K562 (cell line): ENCODE measurements at regions not wholly inside any gene's neighbourhood (a gene's known extent, or its start where the extent isn't known, plus 50 kb on each side); places are given as distances from the start of the nearest gene placed in this dataset.

ENCODE experiments used
- ATAC-seq: fragments of 200-7000 bp; cut with Tn5 transposase; 3 replicates; pipeline ENCODE4 v1.9.1; 2020; ENCODE audit warnings: moderate library complexity
- BruUV-seq: library from RNA; stranded (reverse); fragments of 400-500 nt; replicated peaks from 2 replicates; lab custom pipeline; 2021; lab: Mats Ljungman, UMichigan
- CTCF ChIA-PET: fragments of 300-600 bp; formaldehyde crosslinking; extraction: SDS; loops from one replicate; lab custom pipeline; 2021; ENCODE audit warnings: low intra/inter-chr PET ratio; lab: Yijun Ruan, JAX
- POLR2A ChIA-PET: fragments of 300-600, 350-650 bp; sonication (Branson Sonifier 250); formaldehyde crosslinking; extraction: SDS; loops from one replicate; lab custom pipeline; 2021; ENCODE audit warnings: antibody characterized with exemption, inconsistent platforms; lab: Yijun Ruan, JAX
- DNase-seq, 4 experiments: peaks; one replicate each; pipeline versions ENCODE4 v3.0.0 to v3.0.0-alpha.2; 2011 to 2018; ENCODE audit warnings: low spot score in 3 of 4, mixed read lengths in 3 of 4; ENCODE audit errors: extremely low read depth in 1 of 4
- FAIRE-seq: peaks from 2 replicates; lab custom pipeline; 2011; peaks lifted over from hg19 to GRCh38; lab: Jason Lieb, UNC
- H2AFZ ChIP-seq: 2 replicates; pipeline ENCODE4 v1.6.0; 2011; ENCODE audit warnings: low read depth, low read length, control low read depth, inconsistent platforms
- H3K27ac ChIP-seq: fragments of 200-600 bp; 3 replicates; pipeline ENCODE4 v1.8.0; 2011; ENCODE audit warnings: low read depth, mild to moderate bottlenecking, control low read depth, inconsistent platforms, low read length, moderate library complexity, mixed read lengths; ENCODE audit errors: extremely low read depth
- H3K27me3 ChIP-seq, 2 experiments: fragments of 300-600 bp in 1 of 2; 2 replicates in 1 of 2; 3 replicates in 1 of 2; pipeline versions ENCODE4 v1.6.0 to v1.8.0; 2011; ENCODE audit warnings: inconsistent platforms in 2 of 2, low read length in 2 of 2, mild to moderate bottlenecking in 1 of 2, mixed read lengths in 1 of 2, moderate library complexity in 1 of 2; ENCODE audit not compliant: control insufficient read depth in 2 of 2, insufficient read depth in 2 of 2
- H3K36me3 ChIP-seq: fragments of 300-600 bp; 3 replicates; pipeline ENCODE4 v1.8.0; 2011; ENCODE audit warnings: mild to moderate bottlenecking, low read length, inconsistent platforms; ENCODE audit not compliant: control insufficient read depth, insufficient read depth
- H3K4me1 ChIP-seq, 2 experiments: fragments of 200-600 bp in 1 of 2; replicated peaks in 1 of 2; 2 replicates in 1 of 2; 3 replicates in 1 of 2; pipeline versions ENCODE4 v1.5.1 to v1.8.0; 2011; ENCODE audit warnings: inconsistent platforms in 2 of 2, low read length in 2 of 2, mild to moderate bottlenecking in 1 of 2, mixed read lengths in 1 of 2, moderate library complexity in 1 of 2; ENCODE audit not compliant: control insufficient read depth in 2 of 2, insufficient read depth in 2 of 2
- H3K4me2 ChIP-seq: 2 replicates; pipeline ENCODE4 v1.6.1; 2011; ENCODE audit warnings: low read length, control low read depth, inconsistent platforms, mixed read lengths; ENCODE audit not compliant: insufficient read depth
- H3K4me3 ChIP-seq: fragments of 200-600 bp; sonication (generic), shearing (Covaris generic); 2 replicates; pipeline ENCODE4 v1.5.1; 2016; ENCODE audit warnings: control low read depth, inconsistent platforms
- H3K79me2 ChIP-seq: fragments of 200-600 bp; 3 replicates; pipeline ENCODE4 v1.8.0; 2011; ENCODE audit warnings: low read length, inconsistent platforms; ENCODE audit not compliant: control insufficient read depth, insufficient read depth
- H3K9ac ChIP-seq, 2 experiments: 2 replicates each; pipeline versions ENCODE4 v1.6.0 to v1.6.1; 2011; ENCODE audit warnings: low read depth in 2 of 2, low read length in 2 of 2, control low read depth in 1 of 2, inconsistent platforms in 1 of 2, mild to moderate bottlenecking in 1 of 2, mixed read lengths in 1 of 2; ENCODE audit not compliant: insufficient read depth in 1 of 2
- H3K9me1 ChIP-seq: one replicate; pipeline ENCODE4 v1.6.0; 2011; ENCODE audit warnings: inconsistent platforms, mild to moderate bottlenecking, low read length, moderate library complexity; ENCODE audit not compliant: control insufficient read depth, insufficient read depth
- H3K9me3 ChIP-seq: replicated peaks from 2 replicates; pipeline ENCODE4 v1.5.1; 2011; ENCODE audit warnings: low read depth, low read length, inconsistent platforms; ENCODE audit not compliant: control insufficient read depth, insufficient read depth
- H4K20me1 ChIP-seq: replicated peaks from 2 replicates; pipeline ENCODE4 v1.6.1; 2011; ENCODE audit warnings: low read length, inconsistent platforms, mixed read lengths; ENCODE audit not compliant: control insufficient read depth, insufficient read depth
- ATF7 ChIP-seq: fragments of 450-650 bp; IDR thresholded peaks from 2 replicates; pipeline ENCODE4 v1.7.1; 2014; ENCODE audit warnings: mild to moderate bottlenecking, moderate library complexity
- CBFB ChIP-seq: sonication (generic); formaldehyde crosslinking; IDR thresholded peaks from 2 replicates; pipeline ENCODE4 v1.4.0; 2020; ENCODE audit warnings: mild to moderate bottlenecking, missing genetic modification reagents
- DIDO1 ChIP-seq: fragments of 450-650 bp; IDR thresholded peaks from 2 replicates; pipeline ENCODE4 v1.6.1; 2016; ENCODE audit warnings: low read depth, missing biosample characterization, missing genetic modification characterization
- FOXJ2 ChIP-seq: fragments of 200-800 bp; sonication (Bioruptor generic); IDR thresholded peaks from 2 replicates; pipeline ENCODE4 v1.6.1; 2016; ENCODE audit warnings: missing genetic modification characterization, missing compliant biosample characterization
- HCFC1 ChIP-seq: IDR thresholded peaks from 2 replicates; pipeline ENCODE4 v1.6.1; 2012; ENCODE audit warnings: low read depth, low read length, improper control_type of control experiment
- LARP7 ChIP-seq: fragments of 450-650 bp; IDR thresholded peaks from 2 replicates; pipeline ENCODE4 v1.6.1; 2016
- THRB ChIP-seq: fragments of 450-650 bp; formaldehyde crosslinking; conservative IDR thresholded peaks from 2 replicates; pipeline ENCODE4 v1.4.0; 2022; ENCODE audit warnings: mild to moderate bottlenecking, missing genetic modification characterization
- ZEB2 ChIP-seq: fragments of 450-650 bp; IDR thresholded peaks from 2 replicates; pipeline ENCODE4 v1.6.1; 2016
- WGBS: fragments of 100-300 bp; shearing (Covaris generic); methylation state at CpG from one replicate; pipeline ENCODE4 v1.1.6; 2016; ENCODE audit warnings: low coverage, mixed read lengths; ENCODE audit not compliant: insufficient coverage; ENCODE audit errors: missing lambda C conversion rate; 5-methylcytosine and 5-hydroxymethylcytosine counted together
- in situ Hi-C: fragments of 300-500 bp; cut with MboI; formaldehyde crosslinking; loops from 4 replicates; pipeline ENCODE4 v1.15.0; 2018; ENCODE audit warnings: inconsistent platforms, mixed read lengths
- intact Hi-C: fragments of 100-400 bp; cut with micrococcal nuclease; formaldehyde crosslinking; loops from 2 replicates; pipeline ENCODE4 v1.14.2; 2022
- TF ChIP-seq, protein P1 (sequence below): sonication (generic); formaldehyde crosslinking; IDR thresholded peaks from 2 replicates; pipeline ENCODE4 v1.4.0; 2020; ENCODE audit warnings: mild to moderate bottlenecking, missing genetic modification reagents
- TF ChIP-seq, protein P2 (sequence below): fragments of 250-450 bp; sonication (Bioruptor Pico); IDR thresholded peaks from 2 replicates; pipeline ENCODE4 v1.5.0; 2020; ENCODE audit warnings: mild to moderate bottlenecking, borderline replicate concordance

DNA sequence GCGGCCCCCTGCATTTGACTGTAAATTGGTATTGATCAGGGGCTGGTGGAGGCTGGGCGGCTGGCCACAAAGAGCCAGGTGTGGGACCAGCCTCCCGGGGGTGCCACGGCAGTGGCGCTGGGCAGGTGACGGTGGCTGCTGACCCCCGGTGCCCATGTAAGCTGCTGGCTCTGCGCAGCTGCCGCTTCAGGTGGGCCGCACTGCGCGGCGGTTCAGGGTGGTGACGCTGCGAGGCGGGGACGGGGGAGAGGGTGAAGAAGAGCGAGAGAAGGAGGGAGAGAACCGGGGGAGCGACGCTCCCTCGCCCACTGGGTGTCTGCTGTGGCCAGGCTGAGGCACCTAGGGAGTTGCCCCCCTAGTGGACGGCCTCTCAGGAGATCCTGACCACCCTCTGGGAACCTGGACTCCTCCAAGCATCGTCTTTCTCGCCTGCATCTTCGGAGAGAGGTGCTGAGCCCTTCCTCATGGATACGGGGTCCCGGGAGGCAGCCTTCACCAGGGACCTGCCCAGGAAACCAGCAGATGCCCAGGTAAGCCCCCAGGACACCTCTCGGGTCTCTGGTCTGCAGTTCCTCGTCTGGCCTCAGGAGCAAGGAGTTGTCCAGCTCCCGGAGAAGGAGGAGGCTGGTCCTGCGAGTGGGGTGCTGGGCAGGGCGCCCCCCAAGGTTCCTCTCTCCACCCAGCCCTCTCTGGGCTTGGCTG is 77.5 kb upstream of the GATA5 start:
- Histone ChIP-seq H3K4me1 (peaks cover 0 to 77% of the 10 kb centered on the region in 2 experiments; a peak in 2 of 5 replicates), H2AFZ (no peak overlapping the region), H4K20me1 (peaks cover 25% of the 10 kb centered on the region; the same call in 1 of the 2 replicates)
- BruUV-seq: no TSS peak
- intact Hi-C loops: no loop called here
- CTCF ChIA-PET: interaction anchor here (0.6 kb wide), 1 partner anchor 62 kb away, joined by 4 read pairs; no protein-coding TSS in a partner anchor
- TF ChIP-seq CBFB (CRISPR knock-in tag) (0 out of 2 replicates have a peak, but pooled peaks have one; percentile 21), ZEB2 (no peak)
- TF ChIP-seq, all 486 proteins: peak for 1
- Histone ChIP-seq H3K9me1 (peaks cover 3% of the 10 kb centered on the region), H3K27ac (no peak overlapping the region), H3K36me3 (no peaks in the 10 kb centered on the region), H3K27me3 (peaks cover 66 to 74% of the 10 kb centered on the region in 2 experiments), H3K4me3 (no peak overlapping the region), H3K79me2 (no peaks in the 10 kb centered on the region), H3K9ac (no peak overlapping the region), H3K9me3 (no peaks in the 10 kb centered on the region), H3K4me2 (no peak overlapping the region)
- DNase-seq: no peak
- no peak for ATAC-seq
- WGBS: 7% methylated on average over 17 of the region's 33 CpGs
- in situ Hi-C loops: no loop called here
- POLR2A ChIA-PET: interaction anchor here (0.7 to 1.5 kb wide), 4 partner anchors 9 to 238 kb away, joined by 3 to 5 read pairs (median 4); no protein-coding TSS in a partner anchor
- no peak for FAIRE-seq

DNA sequence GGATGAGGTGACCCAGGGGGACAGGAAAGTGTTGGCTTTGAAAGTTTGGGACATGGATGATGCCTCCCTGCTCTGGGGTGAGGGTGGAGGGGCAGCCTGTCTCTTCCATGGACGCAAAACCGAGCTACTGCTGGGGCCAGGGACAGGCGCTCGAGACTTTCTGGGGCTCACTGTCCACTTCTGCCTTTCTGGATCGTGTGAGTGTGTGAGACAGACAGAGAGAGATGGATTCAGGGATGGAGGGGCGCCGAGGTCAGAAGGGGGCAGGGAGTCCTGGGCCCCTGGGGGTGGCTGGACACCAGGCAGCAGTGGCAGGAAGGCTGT is 78.0 kb upstream of the GATA5 start:
- Histone ChIP-seq H4K20me1 (peaks cover 28% of the 10 kb centered on the region; the same call in 1 of the 2 replicates), H3K27ac (no peak overlapping the region), H3K9ac (no peak overlapping the region; a peak in 1 of 4 replicates), H3K27me3 (peaks cover 69 to 79% of the 10 kb centered on the region in 2 experiments), H3K9me3 (no peaks in the 10 kb centered on the region), H2AFZ (no peak overlapping the region), H3K4me3 (no peak overlapping the region), H3K4me2 (no peak overlapping the region), H3K79me2 (no peaks in the 10 kb centered on the region), H3K4me1 (peaks cover 0 to 77% of the 10 kb centered on the region in 2 experiments; a peak in 2 of 5 replicates), H3K9me1 (peaks cover 3% of the 10 kb centered on the region), H3K36me3 (no peaks in the 10 kb centered on the region)
- ATAC-seq (no peak), FAIRE-seq (no peak), DNase-seq (no peak)
- CTCF ChIA-PET: interaction anchor here (0.6 kb wide), 1 partner anchor 62 kb away, joined by 4 read pairs; no protein-coding TSS in a partner anchor
- in situ Hi-C loops: no loop called here
- BruUV-seq: no TSS peak
- intact Hi-C loops: no loop called here
- POLR2A ChIA-PET: interaction anchor here (0.7 to 1.5 kb wide), 4 partner anchors 8 to 237 kb away, joined by 3 to 5 read pairs (median 4); no protein-coding TSS in a partner anchor
- 12% methylated on average over 6 of the region's 7 CpGs for WGBS
- no peak for TF ChIP-seq LARP7
- TF ChIP-seq, protein P1, sequence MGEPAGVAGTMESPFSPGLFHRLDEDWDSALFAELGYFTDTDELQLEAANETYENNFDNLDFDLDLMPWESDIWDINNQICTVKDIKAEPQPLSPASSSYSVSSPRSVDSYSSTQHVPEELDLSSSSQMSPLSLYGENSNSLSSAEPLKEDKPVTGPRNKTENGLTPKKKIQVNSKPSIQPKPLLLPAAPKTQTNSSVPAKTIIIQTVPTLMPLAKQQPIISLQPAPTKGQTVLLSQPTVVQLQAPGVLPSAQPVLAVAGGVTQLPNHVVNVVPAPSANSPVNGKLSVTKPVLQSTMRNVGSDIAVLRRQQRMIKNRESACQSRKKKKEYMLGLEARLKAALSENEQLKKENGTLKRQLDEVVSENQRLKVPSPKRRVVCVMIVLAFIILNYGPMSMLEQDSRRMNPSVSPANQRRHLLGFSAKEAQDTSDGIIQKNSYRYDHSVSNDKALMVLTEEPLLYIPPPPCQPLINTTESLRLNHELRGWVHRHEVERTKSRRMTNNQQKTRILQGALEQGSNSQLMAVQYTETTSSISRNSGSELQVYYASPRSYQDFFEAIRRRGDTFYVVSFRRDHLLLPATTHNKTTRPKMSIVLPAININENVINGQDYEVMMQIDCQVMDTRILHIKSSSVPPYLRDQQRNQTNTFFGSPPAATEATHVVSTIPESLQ (CRISPR knock-in tag): no peak
- no peak for TF ChIP-seq FOXJ2 (tag)
- TF ChIP-seq, protein P2, sequence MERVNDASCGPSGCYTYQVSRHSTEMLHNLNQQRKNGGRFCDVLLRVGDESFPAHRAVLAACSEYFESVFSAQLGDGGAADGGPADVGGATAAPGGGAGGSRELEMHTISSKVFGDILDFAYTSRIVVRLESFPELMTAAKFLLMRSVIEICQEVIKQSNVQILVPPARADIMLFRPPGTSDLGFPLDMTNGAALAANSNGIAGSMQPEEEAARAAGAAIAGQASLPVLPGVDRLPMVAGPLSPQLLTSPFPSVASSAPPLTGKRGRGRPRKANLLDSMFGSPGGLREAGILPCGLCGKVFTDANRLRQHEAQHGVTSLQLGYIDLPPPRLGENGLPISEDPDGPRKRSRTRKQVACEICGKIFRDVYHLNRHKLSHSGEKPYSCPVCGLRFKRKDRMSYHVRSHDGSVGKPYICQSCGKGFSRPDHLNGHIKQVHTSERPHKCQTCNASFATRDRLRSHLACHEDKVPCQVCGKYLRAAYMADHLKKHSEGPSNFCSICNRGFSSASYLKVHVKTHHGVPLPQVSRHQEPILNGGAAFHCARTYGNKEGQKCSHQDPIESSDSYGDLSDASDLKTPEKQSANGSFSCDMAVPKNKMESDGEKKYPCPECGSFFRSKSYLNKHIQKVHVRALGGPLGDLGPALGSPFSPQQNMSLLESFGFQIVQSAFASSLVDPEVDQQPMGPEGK (CRISPR knock-in tag): no peak
- TF ChIP-seq DIDO1 (tag): no peak
- TF ChIP-seq THRB (CRISPR knock-in tag): no peak
- no peak for TF ChIP-seq HCFC1
- no peak for TF ChIP-seq ATF7
